Uterus (tissue), 3 donors: ENCODE measurements at regions not wholly inside any gene's neighbourhood (a gene's known extent, or its start where the extent isn't known, plus 50 kb on each side); places are given as distances from the start of the nearest gene placed in this dataset.

Experiments
- DNase-seq, 2 donors: peaks; one replicate each; pipeline ENCODE4 v3.0.0-alpha.2; 2019 to 2020
- H3K27ac ChIP-seq, 2 donors: fragments of 200-600 bp; sonication (generic); 1 replicate in 1 of 2; 2 replicates in 1 of 2; pipeline ENCODE4 v1.5.1; 2016 to 2018
- H3K27me3 ChIP-seq, 2 donors: fragments of 200-600 bp; sonication (generic); one replicate each; pipeline ENCODE4 v1.5.1; 2018 to 2019; ENCODE audit warnings: control low read depth in 1 of 2
- H3K36me3 ChIP-seq, 2 donors: fragments of 200-600 bp; sonication (generic); one replicate each; pipeline ENCODE4 v1.5.1; 2019; ENCODE audit warnings: control low read depth in 1 of 2
- H3K4me1 ChIP-seq, 2 donors: fragments of 200-600 bp; sonication (generic); one replicate each; pipeline ENCODE4 v1.5.1; 2018 to 2019; ENCODE audit warnings: control low read depth in 1 of 2
- H3K4me3 ChIP-seq, 2 donors: fragments of 200-600 bp; sonication (generic); 1 replicate in 1 of 2; 2 replicates in 1 of 2; pipeline ENCODE4 v1.5.1; 2018 to 2019; ENCODE audit warnings: mild to moderate bottlenecking in 1 of 2
- H3K9me3 ChIP-seq, 2 donors: fragments of 200-600 bp; sonication (generic); one replicate each; pipeline ENCODE4 v1.5.1; 2019; ENCODE audit warnings: control low read depth in 1 of 2
- CTCF ChIP-seq, 4 experiments: fragments of 200-600 bp in 2 of 4; fragments of 450-650 bp in 2 of 4; sonication (generic) in 2 of 4; IDR thresholded peaks; one replicate each; pipeline ENCODE4 v1.5.1; 2016 to 2019; ENCODE audit warnings: antibody characterized with exemption in 4 of 4, mild to moderate bottlenecking in 2 of 4, moderate library complexity in 1 of 4
- POLR2A ChIP-seq, 2 donors: fragments of 450-650 bp; IDR thresholded peaks; one replicate each; pipeline ENCODE4 v1.6.1; 2016; ENCODE audit warnings: antibody characterized with exemption in 2 of 2, mild to moderate bottlenecking in 1 of 2, moderate library complexity in 1 of 2
- intact Hi-C: fragments of 100-400 bp; cut with DNase I; formaldehyde crosslinking; loops from one replicate; pipeline ENCODE4 v1.15.1; 2023; ENCODE audit warnings: low total_unique reads
- donor health status: DM: yes; HTN: yes; CAD: no.

DNA sequence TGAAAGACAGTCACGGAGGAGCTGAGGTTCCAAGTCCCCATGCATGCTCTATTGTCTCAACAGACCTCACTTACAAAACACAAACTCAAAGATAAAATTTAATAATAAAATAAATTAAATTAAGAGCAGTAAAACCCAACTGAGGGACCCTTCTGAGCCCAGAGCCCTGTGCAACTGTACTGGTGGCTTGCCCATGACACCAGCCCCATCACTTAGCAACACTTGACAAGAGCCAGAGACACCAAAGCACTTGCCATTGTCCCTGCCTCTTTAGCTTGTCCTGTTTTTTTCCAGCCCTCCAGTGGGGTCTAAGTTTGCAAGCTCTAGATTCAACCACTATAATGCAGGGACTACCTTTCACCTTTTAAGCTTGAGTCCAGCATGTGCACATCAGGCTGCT is 117.9 kb downstream of the JCAD start:
- H3K27me3 ChIP-seq = no peaks in the 10 kb centered on the region
- H3K9me3 ChIP-seq = no peaks in the 10 kb centered on the region
- no peaks in the 10 kb centered on the region for H3K36me3 ChIP-seq
- H3K4me1 ChIP-seq = no peaks in the 10 kb centered on the region
- H3K4me3 ChIP-seq = no peak overlapping the region
- no peak overlapping the region for H3K27ac ChIP-seq
- TF ChIP-seq POLR2A (IDR thresholded peaks at IDR 0.05) = no peak
- no peak for TF ChIP-seq CTCF (IDR thresholded peaks at IDR 0.05)
- intact Hi-C loops = no loop called here
- DNase-seq = no peak

- intact Hi-C loops = no loop called here
- no peak for TF ChIP-seq CTCF (IDR thresholded peaks at IDR 0.05)
- TF ChIP-seq POLR2A (IDR thresholded peaks at IDR 0.05) = no peak
Measured at GRCh38 chr10:29932991-29933390, 126.4 kb downstream of the JCAD start.

DNA sequence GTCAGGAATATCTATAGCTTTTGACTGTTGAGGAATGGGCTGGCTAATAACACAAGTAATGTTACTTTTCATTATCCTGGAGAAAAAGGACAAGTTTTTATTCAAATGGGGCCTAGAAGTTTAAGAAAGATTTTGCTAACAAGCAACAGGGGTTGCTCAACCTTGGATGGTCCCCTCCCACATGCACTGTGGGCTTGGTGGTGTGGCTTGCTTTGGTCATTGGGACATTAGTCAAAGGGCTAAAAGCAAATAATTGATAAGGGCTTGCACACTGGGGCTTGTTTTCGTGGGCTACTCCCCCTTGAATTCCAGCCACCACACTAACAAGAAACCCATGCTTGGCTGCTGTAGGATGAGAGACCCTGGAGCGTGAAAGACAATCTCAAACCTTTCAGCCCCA is 127.6 kb downstream of the JCAD start:
- TF ChIP-seq POLR2A (IDR thresholded peaks at IDR 0.05) = no peak
- TF ChIP-seq CTCF (IDR thresholded peaks at IDR 0.05) = no peak

More at GRCh38 chr10:29932991-29933390, 126.4 kb downstream of the JCAD start:
- H3K27ac ChIP-seq = no peak overlapping the region
- DNase-seq = no peak
- no peak overlapping the region for H3K4me3 ChIP-seq
- no peaks in the 10 kb centered on the region for H3K36me3 ChIP-seq
- H3K9me3 ChIP-seq = no peaks in the 10 kb centered on the region
- H3K27me3 ChIP-seq = no peaks in the 10 kb centered on the region
- no peaks in the 10 kb centered on the region for H3K4me1 ChIP-seq

GRCh38 chr10:29929006-29929405 is 130.4 kb downstream of the JCAD start:
- no peak for DNase-seq
- intact Hi-C loops = no loop called here
- TF ChIP-seq POLR2A (IDR thresholded peaks at IDR 0.05) (no peak), CTCF (IDR thresholded peaks at IDR 0.05) (no peak)
- Histone ChIP-seq H3K27ac (no peak overlapping the region), H3K36me3 (no peaks in the 10 kb centered on the region), H3K4me1 (no peaks in the 10 kb centered on the region), H3K27me3 (no peaks in the 10 kb centered on the region), H3K9me3 (no peaks in the 10 kb centered on the region), H3K4me3 (no peak overlapping the region)

More for the DNA sequence above, 127.6 kb downstream of the JCAD start:
- intact Hi-C loops = no loop called here
- no peaks in the 10 kb centered on the region for H3K4me1 ChIP-seq
- H3K36me3 ChIP-seq = no peaks in the 10 kb centered on the region
- H3K4me3 ChIP-seq = no peak overlapping the region
- no peaks in the 10 kb centered on the region for H3K27me3 ChIP-seq
- no peak overlapping the region for H3K27ac ChIP-seq
- H3K9me3 ChIP-seq = no peaks in the 10 kb centered on the region
- DNase-seq = no peak

DNA sequence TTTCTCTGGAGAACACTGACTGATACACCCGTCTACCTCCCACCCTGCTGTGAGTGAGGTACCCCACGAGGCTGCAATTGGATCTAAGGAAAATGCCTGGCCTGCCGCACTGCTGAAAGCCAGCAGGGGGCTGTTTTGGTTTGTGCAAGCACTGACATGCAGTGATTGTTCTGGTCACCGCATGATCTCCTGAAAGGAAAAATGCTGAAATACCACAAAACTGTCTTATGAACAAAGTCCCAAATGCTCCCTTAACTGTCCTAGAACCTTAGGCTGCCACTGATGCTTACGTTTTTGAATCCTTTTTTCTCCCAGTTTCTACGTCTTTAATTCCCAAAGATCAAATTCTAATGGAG is 132.7 kb downstream of the JCAD start:
- no peak for TF ChIP-seq POLR2A (IDR thresholded peaks at IDR 0.05)
- peak in 2 of 4 experiments; percentile 12 to 14 for TF ChIP-seq CTCF (IDR thresholded peaks at IDR 0.05)
- Histone ChIP-seq H3K4me1 (no peaks in the 10 kb centered on the region), H3K4me3 (no peak overlapping the region), H3K27ac (no peak overlapping the region), H3K27me3 (no peaks in the 10 kb centered on the region), H3K36me3 (no peaks in the 10 kb centered on the region), H3K9me3 (no peaks in the 10 kb centered on the region)
- intact Hi-C loops = no loop called here
- DNase-seq = no peak
